Erythroblast (primary cell): ENCODE measurements at regions not wholly inside any gene's neighbourhood (a gene's known extent, or its start where the extent isn't known, plus 50 kb on each side); places are given as distances from the start of the nearest gene placed in this dataset.

Experiments
- GATA1 ChIP-seq: IDR thresholded peaks from 2 replicates; pipeline ENCODE4 v1.6.1; 2011; ENCODE audit warnings: low read depth, mild to moderate bottlenecking, control low read depth, low read length, moderate library complexity
- POLR2A ChIP-seq: IDR thresholded peaks from 2 replicates; pipeline ENCODE4 v1.6.1; 2011; ENCODE audit warnings: mild to moderate bottlenecking, low read length

DNA sequence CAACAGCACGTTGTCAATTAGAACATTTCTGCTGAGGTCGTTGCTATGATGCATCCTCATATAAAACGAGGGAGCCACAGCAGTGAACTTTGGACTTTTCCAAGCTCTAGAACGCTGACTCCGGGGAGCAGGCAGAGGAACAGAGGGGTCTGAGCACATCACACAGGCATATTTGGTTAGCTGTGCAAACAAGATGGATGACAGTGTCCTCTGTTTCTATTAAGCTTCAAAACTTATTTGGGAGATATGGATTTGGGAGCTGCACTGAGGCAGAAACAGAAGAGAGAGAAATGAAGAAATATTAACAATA lies 278.0 kb upstream of the TBL1XR1 start:
- TF ChIP-seq POLR2A (no peak), GATA1 (no peak)
